ENCODE measurements at regions not wholly inside any gene's neighbourhood (a gene's known extent, or its start where the extent isn't known, plus 50 kb on each side); places are given as distances from the start of the nearest gene placed in this dataset.
A peak's percentile ranks its signal among the peaks of the same experiment; 100 is the strongest.

GRCh38 chr13:59474696-59475095 lies 689.0 kb downstream of the DIAPH3 start:
- no peak overlapping the region for H3K27ac ChIP-seq
- H3K9me3 ChIP-seq = no peaks in the 10 kb centered on the region
- no peak for ATAC-seq
- 56 to 76% methylated on average over 1 of the region's 1 CpG for whole genome bisulfite sequencing, 2 donors (ENCODE audit: low coverage in 1 of 2)
- no peak overlapping the region for H3K4me3 ChIP-seq
- no peaks in the 10 kb centered on the region for H3K4me1 ChIP-seq
- H3K27me3 ChIP-seq = no peaks in the 10 kb centered on the region
- H3K36me3 ChIP-seq = no peaks in the 10 kb centered on the region
- TF ChIP-seq POLR2A (IDR thresholded peaks at IDR 0.05) (no peak), POLR2AphosphoS5 (IDR thresholded peaks at IDR 0.05) (no peak)

- Histone ChIP-seq H3K4me3 (no peak overlapping the region), H3K4me1 (peaks cover 0 to 5% (median 0%) of the 10 kb centered on the region in 3 donors), H3K27me3 (no peaks in the 10 kb centered on the region), H3K36me3 (no peaks in the 10 kb centered on the region), H3K9me3 (no peaks in the 10 kb centered on the region), H3K27ac (no peak overlapping the region)
- WGBS, 2 donors (ENCODE audit: low coverage in 1 of 2) = 67 to 73% methylated on average over 2 of the region's 2 CpGs
- no peak for ATAC-seq
- TF ChIP-seq POLR2A (IDR thresholded peaks at IDR 0.05) (no peak), POLR2AphosphoS5 (IDR thresholded peaks at IDR 0.05) (no peak)
These were observed 687.8 kb downstream of the DIAPH3 start for GRCh38 chr13:59475911-59476310.

- Histone ChIP-seq H3K4me1 (peaks cover 0 to 5% (median 0%) of the 10 kb centered on the region in 3 donors), H3K27ac (no peak overlapping the region)
These were observed 687.4 kb downstream of the DIAPH3 start for GRCh38 chr13:59476366-59476765.

DNA sequence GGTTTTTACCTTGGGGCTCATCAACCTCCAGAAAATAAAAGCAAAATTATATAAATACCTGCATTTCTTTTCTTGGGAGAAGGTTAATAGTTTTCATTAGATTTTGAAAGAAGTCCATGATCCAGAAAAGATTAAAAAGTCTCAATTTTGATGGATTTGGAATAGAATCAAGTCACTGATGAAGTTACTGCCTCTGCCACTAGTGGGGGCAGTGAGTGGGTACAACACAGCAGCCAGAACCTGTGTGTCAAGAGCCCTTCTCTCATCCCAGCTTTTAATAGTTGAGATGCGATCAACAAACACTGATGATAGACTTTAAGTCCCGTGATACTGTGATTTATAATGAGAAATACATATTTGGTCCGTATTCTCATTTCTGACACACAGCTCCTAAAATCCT lies 686.7 kb downstream of the DIAPH3 start:
- Histone ChIP-seq H3K27me3 (no peaks in the 10 kb centered on the region), H3K36me3 (no peaks in the 10 kb centered on the region), H3K4me3 (no peak overlapping the region), H3K9me3 (no peaks in the 10 kb centered on the region), H3K4me1 (peaks cover 0 to 5% (median 0%) of the 10 kb centered on the region in 3 donors), H3K27ac (no peak overlapping the region)
- 92% methylated on average over 3 of the region's 3 CpGs; no CpG with 5 or more reads in 1 of the 2 donors for WGBS, 2 donors (ENCODE audit: low coverage in 1 of 2)
- no peak for TF ChIP-seq EP300 (IDR thresholded peaks at IDR 0.05)
- TF ChIP-seq POLR2A (IDR thresholded peaks at IDR 0.05) = no peak
- no peak for TF ChIP-seq POLR2AphosphoS5 (IDR thresholded peaks at IDR 0.05)
- TF ChIP-seq CTCF (IDR thresholded peaks at IDR 0.05) = peak in 1 of 4 experiments; percentile 18
- ATAC-seq = no peak

More at GRCh38 chr13:59476366-59476765, 687.4 kb downstream of the DIAPH3 start:
- ATAC-seq = peak; percentile 74
- no peaks in the 10 kb centered on the region for H3K27me3 ChIP-seq
- no peak for TF ChIP-seq POLR2A (IDR thresholded peaks at IDR 0.05)
- TF ChIP-seq EP300 (IDR thresholded peaks at IDR 0.05) = no peak
- TF ChIP-seq POLR2AphosphoS5 (IDR thresholded peaks at IDR 0.05) = no peak
- TF ChIP-seq CTCF (IDR thresholded peaks at IDR 0.05) = no peak
- 45 to 68% methylated on average over 2 of the region's 2 CpGs for WGBS, 2 donors (ENCODE audit: low coverage in 1 of 2)
- no peaks in the 10 kb centered on the region for H3K9me3 ChIP-seq
- H3K4me3 ChIP-seq = no peak overlapping the region
- no peaks in the 10 kb centered on the region for H3K36me3 ChIP-seq

GRCh38 chr13:59478908-59479307 lies 684.8 kb downstream of the DIAPH3 start:
- no peaks in the 10 kb centered on the region for H3K36me3 ChIP-seq
- H3K4me3 ChIP-seq = no peak overlapping the region
- no peak for ATAC-seq
- H3K27me3 ChIP-seq = no peaks in the 10 kb centered on the region
- no peaks in the 10 kb centered on the region for H3K9me3 ChIP-seq
- H3K4me1 ChIP-seq = peaks cover 0 to 17% (median 6%) of the 10 kb centered on the region in 3 donors
- H3K27ac ChIP-seq = no peak overlapping the region
- 75 to 80% methylated on average over 5 to 7 of the region's 7 CpGs for WGBS, 2 donors (ENCODE audit: low coverage in 1 of 2)
- TF ChIP-seq CTCF (IDR thresholded peaks at IDR 0.05) = no peak
- no peak for TF ChIP-seq POLR2A (IDR thresholded peaks at IDR 0.05)
- no peak for TF ChIP-seq EP300 (IDR thresholded peaks at IDR 0.05)
- no peak for TF ChIP-seq POLR2AphosphoS5 (IDR thresholded peaks at IDR 0.05)

DNA sequence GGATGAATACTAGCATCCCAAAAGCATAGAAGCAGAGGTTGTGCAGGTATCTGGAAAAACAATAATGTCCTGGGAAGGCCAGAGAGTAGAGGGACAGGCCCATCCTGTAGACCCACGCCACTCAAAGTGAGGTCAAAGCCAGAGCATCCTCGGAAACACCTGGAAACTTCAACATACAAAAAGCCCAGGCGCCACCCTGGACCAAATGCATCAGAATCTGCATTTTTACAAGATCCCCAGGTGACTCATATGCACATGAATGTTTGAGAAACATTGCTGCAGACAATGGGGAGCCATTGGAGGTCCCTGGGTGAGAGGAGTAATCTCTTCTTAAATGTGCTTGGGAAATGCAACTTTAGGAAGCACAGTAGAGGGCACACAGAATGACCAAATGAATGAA lies 684.1 kb downstream of the DIAPH3 start:
- whole genome bisulfite sequencing, 2 donors (ENCODE audit: low coverage in 1 of 2) = 100% methylated on average over 2 of the region's 3 CpGs; no CpG with 5 or more reads in 1 of the 2 donors
- no peak for TF ChIP-seq POLR2A (IDR thresholded peaks at IDR 0.05)

More for the DNA sequence above, 684.1 kb downstream of the DIAPH3 start:
- Histone ChIP-seq H3K27ac (no peak overlapping the region), H3K27me3 (no peaks in the 10 kb centered on the region), H3K4me3 (no peak overlapping the region), H3K4me1 (peaks cover 0 to 21% (median 7%) of the 10 kb centered on the region in 3 donors), H3K36me3 (no peaks in the 10 kb centered on the region), H3K9me3 (no peaks in the 10 kb centered on the region)
- ATAC-seq = no peak

Measured in gastroesophageal sphincter (tissue), 4 donors.